Progenitor cell of endocrine pancreas (in vitro differentiated cells): ENCODE measurements at regions not wholly inside any gene's neighbourhood (a gene's known extent, or its start where the extent isn't known, plus 50 kb on each side); places are given as distances from the start of the nearest gene placed in this dataset.

Experiments used
- DNase-seq: peaks from one replicate; pipeline ENCODE4 v3.0.0; 2021; ENCODE audit warnings: low spot score; ENCODE audit not compliant: unreplicated experiment
- H3K27ac Mint-ChIP-seq: 2 replicates; pipeline ENCODE4 v1.8.0; 2021; ENCODE audit warnings: mild to moderate bottlenecking, moderate library complexity, mixed read lengths
- H3K27me3 Mint-ChIP-seq: 2 replicates; pipeline ENCODE4 v1.8.0; 2021; ENCODE audit warnings: mixed read lengths
- H3K36me3 Mint-ChIP-seq: 2 replicates; pipeline ENCODE4 v1.8.0; 2022; ENCODE audit warnings: mixed read lengths; ENCODE audit not compliant: insufficient read depth
- H3K4me1 Mint-ChIP-seq: 2 replicates; pipeline ENCODE4 v1.8.0; 2021; ENCODE audit warnings: low read depth, mixed read lengths
- H3K4me3 Mint-ChIP-seq: 2 replicates; pipeline ENCODE4 v1.8.0; 2021; ENCODE audit warnings: low read depth, mild to moderate bottlenecking, moderate library complexity, mixed read lengths
- H3K9me3 Mint-ChIP-seq: 2 replicates; pipeline ENCODE4 v1.8.0; 2021; ENCODE audit warnings: low read depth, mixed read lengths
- CTCF ChIP-seq: fragments of 200-600 bp; sonication (generic); IDR thresholded peaks from one replicate; pipeline ENCODE4 v1.5.0; 2021; ENCODE audit warnings: antibody characterized with exemption, mild to moderate bottlenecking; ENCODE audit not compliant: unreplicated experiment

- no peaks in the 10 kb centered on the region for H3K4me1 Mint-ChIP-seq
- no peak for DNase-seq
- no peak overlapping the region for H3K4me3 Mint-ChIP-seq
- H3K36me3 Mint-ChIP-seq: no peaks in the 10 kb centered on the region
- no peak overlapping the region for H3K27ac Mint-ChIP-seq
- no peaks in the 10 kb centered on the region for H3K9me3 Mint-ChIP-seq
- H3K27me3 Mint-ChIP-seq: no peaks in the 10 kb centered on the region
- TF ChIP-seq CTCF: no peak
Measured at GRCh38 chr7:41331194-41331593, 371.7 kb downstream of the INHBA start.

GRCh38 chr7:41328544-41328943 lies 374.3 kb downstream of the INHBA start:
- no peak overlapping the region for H3K27ac Mint-ChIP-seq
- H3K36me3 Mint-ChIP-seq: no peaks in the 10 kb centered on the region
- H3K4me3 Mint-ChIP-seq: no peak overlapping the region
- no peaks in the 10 kb centered on the region for H3K27me3 Mint-ChIP-seq
- H3K4me1 Mint-ChIP-seq: no peaks in the 10 kb centered on the region
- no peak for DNase-seq
- no peak for TF ChIP-seq CTCF
- H3K9me3 Mint-ChIP-seq: no peaks in the 10 kb centered on the region

- H3K27ac Mint-ChIP-seq: no peak overlapping the region
- no peaks in the 10 kb centered on the region for H3K9me3 Mint-ChIP-seq
- H3K27me3 Mint-ChIP-seq: no peaks in the 10 kb centered on the region
- H3K4me3 Mint-ChIP-seq: no peak overlapping the region
- H3K4me1 Mint-ChIP-seq: no peaks in the 10 kb centered on the region
- TF ChIP-seq CTCF: no peak
- DNase-seq: no peak
- no peaks in the 10 kb centered on the region for H3K36me3 Mint-ChIP-seq
Measured at GRCh38 chr7:41328131-41328530, 374.8 kb downstream of the INHBA start.

- no peak for TF ChIP-seq CTCF
- H3K9me3 Mint-ChIP-seq: no peaks in the 10 kb centered on the region
- no peak for DNase-seq
- H3K27ac Mint-ChIP-seq: no peak overlapping the region
- no peaks in the 10 kb centered on the region for H3K27me3 Mint-ChIP-seq
- H3K4me3 Mint-ChIP-seq: no peak overlapping the region
- no peaks in the 10 kb centered on the region for H3K4me1 Mint-ChIP-seq
- H3K36me3 Mint-ChIP-seq: no peaks in the 10 kb centered on the region
Measured at GRCh38 chr7:41326616-41327015, 376.3 kb downstream of the INHBA start.

- H3K4me1 Mint-ChIP-seq: no peaks in the 10 kb centered on the region
- peaks cover under 1% of the 10 kb centered on the region for H3K9me3 Mint-ChIP-seq
- no peak for DNase-seq
- H3K36me3 Mint-ChIP-seq: no peaks in the 10 kb centered on the region
- TF ChIP-seq CTCF: no peak
- no peak overlapping the region for H3K4me3 Mint-ChIP-seq
- no peak overlapping the region for H3K27ac Mint-ChIP-seq
- no peaks in the 10 kb centered on the region for H3K27me3 Mint-ChIP-seq
Measured at GRCh38 chr7:41323806-41324205, 379.1 kb downstream of the INHBA start.
